K562 (cell line): ENCODE measurements at regions not wholly inside any gene's neighbourhood (a gene's known extent, or its start where the extent isn't known, plus 50 kb on each side); places are given as distances from the start of the nearest gene placed in this dataset.

ENCODE experiments used
- ATAC-seq: fragments of 200-7000 bp; cut with Tn5 transposase; 3 replicates; pipeline ENCODE4 v1.9.1; 2020; ENCODE audit warnings: moderate library complexity
- BruUV-seq: library from RNA; stranded (reverse); fragments of 400-500 nt; replicated peaks from 2 replicates; lab custom pipeline; 2021; lab: Mats Ljungman, UMichigan
- CTCF ChIA-PET: fragments of 300-600 bp; formaldehyde crosslinking; extraction: SDS; loops from one replicate; lab custom pipeline; 2021; ENCODE audit warnings: low intra/inter-chr PET ratio; lab: Yijun Ruan, JAX
- POLR2A ChIA-PET: fragments of 300-600, 350-650 bp; sonication (Branson Sonifier 250); formaldehyde crosslinking; extraction: SDS; loops from one replicate; lab custom pipeline; 2021; ENCODE audit warnings: antibody characterized with exemption, inconsistent platforms; lab: Yijun Ruan, JAX
- DNase-seq, 4 experiments: peaks; one replicate each; pipeline versions ENCODE4 v3.0.0 to v3.0.0-alpha.2; 2011 to 2018; ENCODE audit warnings: low spot score in 3 of 4, mixed read lengths in 3 of 4; ENCODE audit errors: extremely low read depth in 1 of 4
- FAIRE-seq: peaks from 2 replicates; lab custom pipeline; 2011; peaks lifted over from hg19 to GRCh38; lab: Jason Lieb, UNC
- H2AFZ ChIP-seq: 2 replicates; pipeline ENCODE4 v1.6.0; 2011; ENCODE audit warnings: low read depth, low read length, control low read depth, inconsistent platforms
- H3K27ac ChIP-seq: fragments of 200-600 bp; 3 replicates; pipeline ENCODE4 v1.8.0; 2011; ENCODE audit warnings: low read depth, mild to moderate bottlenecking, control low read depth, inconsistent platforms, low read length, moderate library complexity, mixed read lengths; ENCODE audit errors: extremely low read depth
- H3K27me3 ChIP-seq, 2 experiments: fragments of 300-600 bp in 1 of 2; 2 replicates in 1 of 2; 3 replicates in 1 of 2; pipeline versions ENCODE4 v1.6.0 to v1.8.0; 2011; ENCODE audit warnings: inconsistent platforms in 2 of 2, low read length in 2 of 2, mild to moderate bottlenecking in 1 of 2, mixed read lengths in 1 of 2, moderate library complexity in 1 of 2; ENCODE audit not compliant: control insufficient read depth in 2 of 2, insufficient read depth in 2 of 2
- H3K36me3 ChIP-seq: fragments of 300-600 bp; 3 replicates; pipeline ENCODE4 v1.8.0; 2011; ENCODE audit warnings: mild to moderate bottlenecking, low read length, inconsistent platforms; ENCODE audit not compliant: control insufficient read depth, insufficient read depth
- H3K4me1 ChIP-seq, 2 experiments: fragments of 200-600 bp in 1 of 2; replicated peaks in 1 of 2; 2 replicates in 1 of 2; 3 replicates in 1 of 2; pipeline versions ENCODE4 v1.5.1 to v1.8.0; 2011; ENCODE audit warnings: inconsistent platforms in 2 of 2, low read length in 2 of 2, mild to moderate bottlenecking in 1 of 2, mixed read lengths in 1 of 2, moderate library complexity in 1 of 2; ENCODE audit not compliant: control insufficient read depth in 2 of 2, insufficient read depth in 2 of 2
- H3K4me2 ChIP-seq: 2 replicates; pipeline ENCODE4 v1.6.1; 2011; ENCODE audit warnings: low read length, control low read depth, inconsistent platforms, mixed read lengths; ENCODE audit not compliant: insufficient read depth
- H3K4me3 ChIP-seq: fragments of 200-600 bp; sonication (generic), shearing (Covaris generic); 2 replicates; pipeline ENCODE4 v1.5.1; 2016; ENCODE audit warnings: control low read depth, inconsistent platforms
- H3K79me2 ChIP-seq: fragments of 200-600 bp; 3 replicates; pipeline ENCODE4 v1.8.0; 2011; ENCODE audit warnings: low read length, inconsistent platforms; ENCODE audit not compliant: control insufficient read depth, insufficient read depth
- H3K9ac ChIP-seq, 2 experiments: 2 replicates each; pipeline versions ENCODE4 v1.6.0 to v1.6.1; 2011; ENCODE audit warnings: low read depth in 2 of 2, low read length in 2 of 2, control low read depth in 1 of 2, inconsistent platforms in 1 of 2, mild to moderate bottlenecking in 1 of 2, mixed read lengths in 1 of 2; ENCODE audit not compliant: insufficient read depth in 1 of 2
- H3K9me1 ChIP-seq: one replicate; pipeline ENCODE4 v1.6.0; 2011; ENCODE audit warnings: inconsistent platforms, mild to moderate bottlenecking, low read length, moderate library complexity; ENCODE audit not compliant: control insufficient read depth, insufficient read depth
- H3K9me3 ChIP-seq: replicated peaks from 2 replicates; pipeline ENCODE4 v1.5.1; 2011; ENCODE audit warnings: low read depth, low read length, inconsistent platforms; ENCODE audit not compliant: control insufficient read depth, insufficient read depth
- H4K20me1 ChIP-seq: replicated peaks from 2 replicates; pipeline ENCODE4 v1.6.1; 2011; ENCODE audit warnings: low read length, inconsistent platforms, mixed read lengths; ENCODE audit not compliant: control insufficient read depth, insufficient read depth
- ADNP ChIP-seq: fragments of 200-800 bp; sonication (Bioruptor generic); IDR thresholded peaks from 2 replicates; pipeline ENCODE4 v1.6.1; 2016; ENCODE audit warnings: missing genetic modification characterization, missing compliant biosample characterization
- CCNT2 ChIP-seq: IDR thresholded peaks from 2 replicates; pipeline ENCODE4 v1.6.1; 2011; ENCODE audit warnings: borderline replicate concordance, low read depth, mild to moderate bottlenecking, moderate library complexity, mixed read lengths, low read length; ENCODE audit not compliant: insufficient read length; ENCODE audit errors: extremely low read depth
- NCOR1 ChIP-seq: fragments of 450-650 bp; IDR thresholded peaks from 2 replicates; pipeline ENCODE4 v1.6.1; 2016; ENCODE audit warnings: mild to moderate bottlenecking, moderate library complexity
- SRSF3 ChIP-seq: fragments of 200-400 bp; formaldehyde crosslinking; IDR thresholded peaks from 2 replicates; pipeline ENCODE4 v1.6.1; 2016; ENCODE audit warnings: mild to moderate bottlenecking, low read length, moderate library complexity; ENCODE audit not compliant: insufficient read depth
- ZBTB8A ChIP-seq: fragments of 450-650 bp; IDR thresholded peaks from 2 replicates; pipeline ENCODE4 v1.6.1; 2018; ENCODE audit warnings: mild to moderate bottlenecking, moderate library complexity; ENCODE audit not compliant: partially characterized antibody
- ZKSCAN1 ChIP-seq: fragments of 150-350 bp; IDR thresholded peaks from 2 replicates; pipeline ENCODE4 v1.6.1; 2016; ENCODE audit warnings: low read depth, low read length
- ZNF507 ChIP-seq: conservative IDR thresholded peaks from 2 replicates; pipeline ENCODE4 v1.6.1; 2017; ENCODE audit warnings: missing genetic modification characterization, missing compliant biosample characterization
- ZNF584 ChIP-seq: fragments of 200-800 bp; sonication (Bioruptor generic); IDR thresholded peaks from 2 replicates; pipeline ENCODE4 v1.6.1; 2016; ENCODE audit warnings: low read depth, mild to moderate bottlenecking, missing genetic modification characterization, missing compliant biosample characterization
- ZNF785 ChIP-seq: fragments of 250-450 bp; sonication (Bioruptor Pico); IDR thresholded peaks from 2 replicates; pipeline ENCODE4 v1.4.0; 2020; ENCODE audit warnings: mild to moderate bottlenecking
- WGBS: fragments of 100-300 bp; shearing (Covaris generic); methylation state at CpG from one replicate; pipeline ENCODE4 v1.1.6; 2016; ENCODE audit warnings: low coverage, mixed read lengths; ENCODE audit not compliant: insufficient coverage; ENCODE audit errors: missing lambda C conversion rate; 5-methylcytosine and 5-hydroxymethylcytosine counted together
- in situ Hi-C: fragments of 300-500 bp; cut with MboI; formaldehyde crosslinking; loops from 4 replicates; pipeline ENCODE4 v1.15.0; 2018; ENCODE audit warnings: inconsistent platforms, mixed read lengths
- intact Hi-C: fragments of 100-400 bp; cut with micrococcal nuclease; formaldehyde crosslinking; loops from 2 replicates; pipeline ENCODE4 v1.14.2; 2022
- TF ChIP-seq, protein P1 (sequence below): fragments of 450-650 bp; IDR thresholded peaks from 2 replicates; pipeline ENCODE4 v1.6.1; 2016; ENCODE audit warnings: antibody characterized with exemption
- TF ChIP-seq, protein P2 (sequence below): sonication (generic); formaldehyde crosslinking; IDR thresholded peaks from 2 replicates; pipeline ENCODE4 v1.8.0; 2022; ENCODE audit warnings: mild to moderate bottlenecking, missing genetic modification reagents

DNA sequence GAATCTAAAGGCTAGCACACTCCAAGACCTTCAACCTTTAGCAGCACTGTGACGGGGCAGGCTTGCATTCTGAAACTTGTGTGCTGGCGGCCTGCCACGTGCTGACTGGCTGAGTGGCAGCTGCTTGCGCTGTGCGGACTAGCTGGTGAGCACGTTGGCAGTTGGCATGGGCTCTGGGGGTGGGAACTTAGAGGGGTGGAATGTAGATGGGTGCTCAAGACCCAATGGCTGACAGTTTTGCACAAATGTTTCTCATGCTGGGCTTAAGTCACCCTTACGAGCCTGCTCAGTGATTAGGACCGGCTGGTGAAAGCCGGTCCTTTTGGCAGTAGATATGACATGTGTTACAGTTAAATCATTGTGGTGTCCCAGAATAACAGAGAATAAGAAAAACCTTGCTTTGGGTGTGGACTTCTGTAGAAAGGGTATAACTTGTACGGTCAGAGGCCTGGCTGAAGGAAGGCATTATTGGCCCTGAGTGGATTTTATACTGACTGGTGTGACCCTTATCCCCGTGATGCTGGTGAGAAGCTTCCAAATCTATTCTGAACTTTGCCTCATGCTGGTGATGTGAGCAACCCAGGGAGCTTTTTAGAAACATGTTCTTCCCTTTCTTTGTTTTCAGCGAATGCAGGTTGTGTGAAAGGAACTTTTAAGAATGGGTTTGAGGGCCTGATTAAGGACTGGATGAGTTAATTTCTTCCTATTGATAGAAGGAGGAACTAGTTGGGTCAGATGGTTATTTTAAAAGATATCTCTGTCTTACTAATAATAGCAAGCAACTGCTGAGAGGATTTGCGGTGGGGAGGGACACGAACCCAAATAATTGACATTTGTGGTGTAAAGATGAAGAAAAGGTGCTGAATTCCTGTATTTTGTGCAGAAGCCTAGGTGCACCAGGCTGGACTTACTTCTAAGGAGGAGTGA is 107.4 kb upstream of the SLC4A4 start:
- no TSS peak for BruUV-seq
- Histone ChIP-seq H3K4me3 (no peak overlapping the region), H2AFZ (no peak overlapping the region), H4K20me1 (no peaks in the 10 kb centered on the region), H3K9ac (no peak overlapping the region), H3K4me2 (no peak overlapping the region), H3K27me3 (peaks cover 6 to 28% of the 10 kb centered on the region in 2 experiments; a peak in 4 of 5 replicates), H3K79me2 (no peaks in the 10 kb centered on the region), H3K36me3 (no peaks in the 10 kb centered on the region), H3K9me1 (no peaks in the 10 kb centered on the region), H3K4me1 (no peaks in the 10 kb centered on the region; a peak in 1 of 5 replicates), H3K27ac (no peak overlapping the region)
- ATAC-seq: no peak; the same call in 2 of the 3 replicates
- POLR2A ChIA-PET: no interaction called here
- WGBS: 4% methylated on average over 14 of the region's 14 CpGs
- FAIRE-seq: no peak
- CTCF ChIA-PET: no interaction called here
- intact Hi-C loops (no loop called here), in situ Hi-C loops (no loop called here)
- no peak for DNase-seq
- TF ChIP-seq NCOR1: no peak
- TF ChIP-seq, protein P1, sequence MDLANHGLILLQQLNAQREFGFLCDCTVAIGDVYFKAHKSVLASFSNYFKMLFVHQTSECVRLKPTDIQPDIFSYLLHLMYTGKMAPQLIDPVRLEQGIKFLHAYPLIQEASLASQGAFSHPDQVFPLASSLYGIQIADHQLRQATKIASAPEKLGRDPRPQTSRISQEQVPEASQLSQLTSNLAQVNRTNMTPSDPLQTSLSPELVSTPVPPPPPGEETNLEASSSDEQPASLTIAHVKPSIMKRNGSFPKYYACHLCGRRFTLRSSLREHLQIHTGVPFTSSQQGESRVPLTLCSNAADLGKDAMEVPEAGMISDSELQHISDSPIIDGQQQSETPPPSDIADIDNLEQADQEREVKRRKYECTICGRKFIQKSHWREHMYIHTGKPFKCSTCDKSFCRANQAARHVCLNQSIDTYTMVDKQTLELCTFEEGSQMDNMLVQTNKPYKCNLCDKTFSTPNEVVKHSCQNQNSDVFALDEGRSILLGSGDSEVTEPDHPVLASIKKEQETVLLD: no peak
- TF ChIP-seq ZNF584: no peak
- no peak for TF ChIP-seq ZNF507 (tag)
- TF ChIP-seq ADNP (tag): no peak
- TF ChIP-seq CCNT2: no peak
- TF ChIP-seq, protein P2, sequence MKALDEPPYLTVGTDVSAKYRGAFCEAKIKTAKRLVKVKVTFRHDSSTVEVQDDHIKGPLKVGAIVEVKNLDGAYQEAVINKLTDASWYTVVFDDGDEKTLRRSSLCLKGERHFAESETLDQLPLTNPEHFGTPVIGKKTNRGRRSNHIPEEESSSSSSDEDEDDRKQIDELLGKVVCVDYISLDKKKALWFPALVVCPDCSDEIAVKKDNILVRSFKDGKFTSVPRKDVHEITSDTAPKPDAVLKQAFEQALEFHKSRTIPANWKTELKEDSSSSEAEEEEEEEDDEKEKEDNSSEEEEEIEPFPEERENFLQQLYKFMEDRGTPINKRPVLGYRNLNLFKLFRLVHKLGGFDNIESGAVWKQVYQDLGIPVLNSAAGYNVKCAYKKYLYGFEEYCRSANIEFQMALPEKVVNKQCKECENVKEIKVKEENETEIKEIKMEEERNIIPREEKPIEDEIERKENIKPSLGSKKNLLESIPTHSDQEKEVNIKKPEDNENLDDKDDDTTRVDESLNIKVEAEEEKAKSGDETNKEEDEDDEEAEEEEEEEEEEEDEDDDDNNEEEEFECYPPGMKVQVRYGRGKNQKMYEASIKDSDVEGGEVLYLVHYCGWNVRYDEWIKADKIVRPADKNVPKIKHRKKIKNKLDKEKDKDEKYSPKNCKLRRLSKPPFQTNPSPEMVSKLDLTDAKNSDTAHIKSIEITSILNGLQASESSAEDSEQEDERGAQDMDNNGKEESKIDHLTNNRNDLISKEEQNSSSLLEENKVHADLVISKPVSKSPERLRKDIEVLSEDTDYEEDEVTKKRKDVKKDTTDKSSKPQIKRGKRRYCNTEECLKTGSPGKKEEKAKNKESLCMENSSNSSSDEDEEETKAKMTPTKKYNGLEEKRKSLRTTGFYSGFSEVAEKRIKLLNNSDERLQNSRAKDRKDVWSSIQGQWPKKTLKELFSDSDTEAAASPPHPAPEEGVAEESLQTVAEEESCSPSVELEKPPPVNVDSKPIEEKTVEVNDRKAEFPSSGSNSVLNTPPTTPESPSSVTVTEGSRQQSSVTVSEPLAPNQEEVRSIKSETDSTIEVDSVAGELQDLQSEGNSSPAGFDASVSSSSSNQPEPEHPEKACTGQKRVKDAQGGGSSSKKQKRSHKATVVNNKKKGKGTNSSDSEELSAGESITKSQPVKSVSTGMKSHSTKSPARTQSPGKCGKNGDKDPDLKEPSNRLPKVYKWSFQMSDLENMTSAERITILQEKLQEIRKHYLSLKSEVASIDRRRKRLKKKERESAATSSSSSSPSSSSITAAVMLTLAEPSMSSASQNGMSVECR (CRISPR knock-in tag): no peak
- no peak for TF ChIP-seq ZKSCAN1
- no peak for TF ChIP-seq ZBTB8A
- no peak for TF ChIP-seq ZNF785
- TF ChIP-seq SRSF3: no peak
- TF ChIP-seq, all 486 proteins: peak for 0
- no peaks in the 10 kb centered on the region for H3K9me3 ChIP-seq
